IPS-20b (cell line): ENCODE measurements at regions not wholly inside any gene's neighbourhood (a gene's known extent, or its start where the extent isn't known, plus 50 kb on each side); places are given as distances from the start of the nearest gene placed in this dataset.
"Not testable (repeated sequence)": the region's sequence is repeated elsewhere in the genome, so short reads cannot be mapped to it uniquely, and the experiment has no call there.

Source experiments
- H3K27ac ChIP-seq: one replicate; pipeline ENCODE4 v1.5.1; 2013; ENCODE audit warnings: low read length
- H3K27me3 ChIP-seq: 2 replicates; pipeline ENCODE4 v1.6.1; 2013; ENCODE audit warnings: mild to moderate bottlenecking, low read length, inconsistent platforms; ENCODE audit not compliant: insufficient read depth
- H3K36me3 ChIP-seq: 2 replicates; pipeline ENCODE4 v1.6.1; 2013; ENCODE audit warnings: low read depth, mild to moderate bottlenecking, inconsistent platforms, low read length, moderate library complexity; ENCODE audit not compliant: insufficient read depth
- H3K4me1 ChIP-seq: 2 replicates; pipeline ENCODE4 v1.6.1; 2013; ENCODE audit warnings: mild to moderate bottlenecking, control low read depth, inconsistent platforms, low read length, moderate library complexity; ENCODE audit not compliant: insufficient read depth
- H3K4me3 ChIP-seq: 2 replicates; pipeline ENCODE4 v1.5.1; 2013; ENCODE audit warnings: mild to moderate bottlenecking, low read length, inconsistent platforms
- H3K9ac ChIP-seq: 2 replicates; pipeline ENCODE4 v1.6.1; 2013; ENCODE audit warnings: low read depth, mild to moderate bottlenecking, inconsistent platforms, low read length, moderate library complexity
- H3K9me3 ChIP-seq: 2 replicates; pipeline ENCODE4 v1.6.1; 2013; ENCODE audit warnings: mild to moderate bottlenecking, low read depth, low read length, inconsistent platforms; ENCODE audit not compliant: insufficient read depth

- Histone ChIP-seq H3K9me3 (no peaks in the 10 kb centered on the region), H3K9ac (no peak overlapping the region), H3K36me3 (no peaks in the 10 kb centered on the region), H3K4me3 (no peak overlapping the region), H3K4me1 (peaks cover 5% of the 10 kb centered on the region; the same call in 1 of the 2 replicates), H3K27ac (no peak overlapping the region), H3K27me3 (no peaks in the 10 kb centered on the region)
Observed at GRCh38 chrX:42241421-42241820, 318.1 kb upstream of the CASK start.

GRCh38 chrX:42237956-42238355, 314.6 kb upstream of the CASK start:
- Histone ChIP-seq H3K4me3 (no peak overlapping the region), H3K9me3 (no peaks in the 10 kb centered on the region), H3K27ac (no peak overlapping the region), H3K36me3 (no peaks in the 10 kb centered on the region), H3K27me3 (no peaks in the 10 kb centered on the region), H3K9ac (no peak overlapping the region), H3K4me1 (peaks cover 5% of the 10 kb centered on the region; the same call in 1 of the 2 replicates)

- Histone ChIP-seq H3K9me3 (no peaks in the 10 kb centered on the region), H3K4me3 (no peak overlapping the region), H3K27ac (no peak overlapping the region), H3K27me3 (no peaks in the 10 kb centered on the region), H3K9ac (no peak overlapping the region), H3K4me1 (no peaks in the 10 kb centered on the region), H3K36me3 (no peaks in the 10 kb centered on the region)
Observed at GRCh38 chrX:42229533-42229932, 306.2 kb upstream of the CASK start.

- H3K4me1 ChIP-seq = no peaks in the 10 kb centered on the region
- H3K27ac ChIP-seq = no peak overlapping the region
- H3K4me3 ChIP-seq = no peak overlapping the region
- no peaks in the 10 kb centered on the region for H3K27me3 ChIP-seq
- H3K9ac ChIP-seq = no peak overlapping the region
- H3K9me3 ChIP-seq = no peaks in the 10 kb centered on the region
- H3K36me3 ChIP-seq = no peaks in the 10 kb centered on the region
Observed at GRCh38 chrX:42220666-42221065, 297.3 kb upstream of the CASK start.

- Histone ChIP-seq H3K9me3 (no peaks in the 10 kb centered on the region), H3K9ac (no peak overlapping the region), H3K4me3 (no peak overlapping the region), H3K4me1 (no peaks in the 10 kb centered on the region), H3K27ac (no peak overlapping the region), H3K27me3 (no peaks in the 10 kb centered on the region), H3K36me3 (no peaks in the 10 kb centered on the region)
Observed at GRCh38 chrX:42220083-42220482, 296.7 kb upstream of the CASK start.

GRCh38 chrX:42219231-42219630, 295.9 kb upstream of the CASK start:
- Histone ChIP-seq H3K9ac (no peak overlapping the region), H3K36me3 (no peaks in the 10 kb centered on the region), H3K4me1 (no peaks in the 10 kb centered on the region), H3K27ac (no peak overlapping the region), H3K4me3 (no peak overlapping the region), H3K9me3 (no peaks in the 10 kb centered on the region), H3K27me3 (no peaks in the 10 kb centered on the region)

GRCh38 chrX:42195506-42195905, 272.2 kb upstream of the CASK start:
- Histone ChIP-seq H3K4me3 (no peak overlapping the region), H3K36me3 (no peaks in the 10 kb centered on the region), H3K4me1 (no peaks in the 10 kb centered on the region; the same call in 1 of the 2 replicates), H3K9me3 (no peaks in the 10 kb centered on the region), H3K27ac (no peak overlapping the region), H3K27me3 (no peaks in the 10 kb centered on the region), H3K9ac (no peak overlapping the region)

- H3K4me3 ChIP-seq = no peak overlapping the region
- no peaks in the 10 kb centered on the region for H3K27me3 ChIP-seq
- no peaks in the 10 kb centered on the region for H3K36me3 ChIP-seq
- H3K4me1 ChIP-seq = peaks cover 9% of the 10 kb centered on the region; the same call in 1 of the 2 replicates
- no peak overlapping the region for H3K9ac ChIP-seq
- H3K27ac ChIP-seq = no peak overlapping the region
- no peaks in the 10 kb centered on the region for H3K9me3 ChIP-seq
Observed at GRCh38 chrX:42189576-42189975, 266.2 kb upstream of the CASK start.

GRCh38 chrX:42188730-42189129, 265.4 kb upstream of the CASK start:
- H3K4me3 ChIP-seq = no peak overlapping the region
- H3K36me3 ChIP-seq = no peaks in the 10 kb centered on the region
- no peaks in the 10 kb centered on the region for H3K9me3 ChIP-seq
- peaks cover 9% of the 10 kb centered on the region; the same call in 1 of the 2 replicates for H3K4me1 ChIP-seq
- H3K27ac ChIP-seq = no peak overlapping the region
- H3K9ac ChIP-seq = no peak overlapping the region; the same call in 1 of the 2 replicates
- H3K27me3 ChIP-seq = no peaks in the 10 kb centered on the region

- H3K4me3 ChIP-seq = no peak overlapping the region
- no peaks in the 10 kb centered on the region for H3K4me1 ChIP-seq
- no peak overlapping the region for H3K9ac ChIP-seq
- H3K27me3 ChIP-seq = no peaks in the 10 kb centered on the region
- no peaks in the 10 kb centered on the region for H3K9me3 ChIP-seq
- no peaks in the 10 kb centered on the region for H3K36me3 ChIP-seq
- no peak overlapping the region for H3K27ac ChIP-seq
Observed at GRCh38 chrX:42176789-42177188, 253.4 kb upstream of the CASK start.

- Histone ChIP-seq H3K9ac (no peak overlapping the region), H3K36me3 (no peaks in the 10 kb centered on the region), H3K4me1 (no peaks in the 10 kb centered on the region), H3K9me3 (no peaks in the 10 kb centered on the region), H3K27ac (no peak overlapping the region), H3K4me3 (no peak overlapping the region), H3K27me3 (no peaks in the 10 kb centered on the region)
Observed at GRCh38 chrX:42175843-42176242, 252.5 kb upstream of the CASK start.

GRCh38 chrX:42157923-42158322, 234.6 kb upstream of the CASK start:
- H3K9ac ChIP-seq, H3K4me3 ChIP-seq, H3K27ac ChIP-seq, H3K27me3 ChIP-seq, H3K36me3 ChIP-seq, H3K4me1 ChIP-seq, H3K9me3 ChIP-seq: not testable (repeated sequence)

- Histone ChIP-seq H3K9me3 (no peaks in the 10 kb centered on the region), H3K27ac (no peak overlapping the region), H3K27me3 (no peaks in the 10 kb centered on the region), H3K4me1 (no peaks in the 10 kb centered on the region), H3K9ac (no peak overlapping the region), H3K36me3 (no peaks in the 10 kb centered on the region), H3K4me3 (no peak overlapping the region)
Observed at GRCh38 chrX:42151808-42152207, 228.5 kb upstream of the CASK start.
